Keratinocyte (primary cell): ENCODE measurements at regions not wholly inside any gene's neighbourhood (a gene's known extent, or its start where the extent isn't known, plus 50 kb on each side); places are given as distances from the start of the nearest gene placed in this dataset.

Experiments
- CTCF ChIP-seq, 3 experiments: IDR thresholded peaks in 1 of 3; conservative IDR thresholded peaks in 1 of 3; optimal IDR thresholded peaks in 1 of 3; 2 replicates in 2 of 3; 3 replicates in 1 of 3; pipeline versions ENCODE3 to v1.5.1; 2011; ENCODE audit warnings: low read length in 3 of 3, mild to moderate bottlenecking in 3 of 3, moderate library complexity in 2 of 3, control low read depth in 1 of 3, inconsistent platforms in 1 of 3; ENCODE audit not compliant: insufficient read depth in 2 of 3; ENCODE audit errors: extremely low read depth in 1 of 3
- EZH2 ChIP-seq: IDR thresholded peaks from one replicate; pipeline ENCODE4 v1.6.1; 2012; ENCODE audit warnings: inconsistent platforms, mild to moderate bottlenecking, low read length, moderate library complexity

DNA sequence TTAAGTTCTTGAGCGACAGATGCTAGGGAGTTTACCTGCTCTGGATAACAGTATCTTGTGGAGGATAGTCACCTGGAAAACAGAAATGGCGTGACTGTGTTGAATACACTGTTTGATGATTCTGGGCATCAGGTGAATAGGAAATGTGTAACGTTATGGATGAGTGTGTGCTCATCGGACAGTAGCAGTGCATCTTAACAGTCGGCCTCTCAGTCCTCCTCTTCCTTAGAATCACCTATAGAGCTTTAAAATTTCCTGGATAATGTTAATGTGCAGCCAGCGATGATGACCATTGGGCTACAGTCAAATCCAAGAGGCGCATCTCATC lies 217.7 kb downstream of the OR2B2 start:
- TF ChIP-seq CTCF (optimal IDR thresholded peaks at IDR 0.05 in 1 of 3, IDR thresholded peaks at IDR 0.05 in 1 of 3, conservative IDR thresholded peaks at IDR 0.05 in 1 of 3; ENCODE audit: extremely low read depth in 1 of 3, insufficient read depth in 2 of 3, low read length in 3 of 3) (no peak), EZH2 (no peak)
